ENCODE measurements at regions not wholly inside any gene's neighbourhood (a gene's known extent, or its start where the extent isn't known, plus 50 kb on each side); places are given as distances from the start of the nearest gene placed in this dataset.
"Not testable (repeated sequence)": the region's sequence is repeated elsewhere in the genome, so short reads cannot be mapped to it uniquely, and the experiment has no call there.

DNA sequence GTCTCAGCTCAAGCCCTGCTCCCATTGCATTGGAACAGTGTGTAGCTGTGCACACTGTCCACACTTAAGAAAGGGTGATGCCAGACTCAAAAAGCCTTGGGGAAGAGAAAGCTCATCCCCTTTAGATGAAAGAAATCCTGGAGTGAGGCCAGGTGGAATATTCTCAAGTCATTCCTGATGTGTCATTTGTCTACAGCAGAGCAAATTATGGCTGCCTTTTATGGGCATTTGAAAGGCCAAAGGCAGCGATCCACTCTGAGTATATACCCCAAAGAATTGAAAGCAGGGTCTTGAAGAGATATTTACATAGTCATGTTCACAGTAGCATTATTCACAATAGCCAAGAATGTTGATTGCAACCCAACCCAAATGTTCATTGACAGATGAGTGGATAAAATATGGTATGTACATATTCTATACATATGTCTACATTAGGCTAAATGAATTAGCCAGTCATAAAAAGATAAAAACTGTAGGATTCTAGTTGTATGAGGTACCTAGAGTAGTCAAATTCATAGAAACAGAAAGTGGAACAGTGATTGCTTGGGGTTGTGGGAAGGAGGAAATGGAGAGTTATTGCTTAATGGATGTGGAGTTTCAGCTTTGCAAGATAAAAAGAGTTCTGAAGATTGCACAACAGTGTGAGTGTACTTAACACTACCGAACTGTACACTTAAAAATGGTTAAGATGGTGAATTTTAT is 214.9 kb downstream of the KCNRG start:
- DNase-seq (ENCODE audit: low read depth in 2 of 2): no peak

DNA sequence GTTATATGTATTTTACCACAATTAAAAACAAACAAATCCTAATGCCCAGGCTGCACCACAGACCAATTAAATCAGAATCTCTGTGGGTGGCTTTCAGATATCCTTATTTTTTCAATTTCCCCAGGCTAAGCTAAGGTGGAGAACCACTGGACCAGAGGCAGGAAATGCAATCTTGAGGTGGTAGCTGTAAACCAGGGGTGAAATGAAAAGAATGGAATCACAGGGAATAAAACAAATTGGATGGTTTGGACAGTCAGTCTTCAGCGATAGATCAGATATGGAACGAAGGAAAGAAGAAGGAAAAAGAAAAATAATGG is 215.4 kb downstream of the KCNRG start:
- DNase-seq (ENCODE audit: low read depth in 2 of 2): no peak

DNA sequence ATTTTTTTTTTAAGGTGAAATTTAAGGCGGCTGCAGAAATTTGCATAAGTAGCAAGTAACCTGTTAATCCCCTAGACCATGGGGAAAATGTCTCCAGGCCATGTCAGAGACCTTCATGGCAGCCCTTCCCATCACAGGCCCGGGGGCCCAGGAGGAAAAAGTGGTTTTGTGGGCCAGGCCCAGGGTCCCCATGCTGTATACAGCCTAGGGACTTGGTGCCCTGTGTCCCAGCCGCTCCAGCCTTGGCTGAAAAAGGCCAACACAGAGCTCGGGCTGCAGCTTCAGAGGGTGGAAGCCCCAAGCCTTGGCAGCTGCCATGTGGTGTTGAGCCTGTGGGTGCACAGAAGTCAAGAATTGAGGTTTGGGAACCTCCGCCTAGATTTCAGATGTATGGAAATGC is 218.3 kb downstream of the KCNRG start:
- not testable (repeated sequence) for DNase-seq (ENCODE audit: low read depth in 2 of 2)

DNA sequence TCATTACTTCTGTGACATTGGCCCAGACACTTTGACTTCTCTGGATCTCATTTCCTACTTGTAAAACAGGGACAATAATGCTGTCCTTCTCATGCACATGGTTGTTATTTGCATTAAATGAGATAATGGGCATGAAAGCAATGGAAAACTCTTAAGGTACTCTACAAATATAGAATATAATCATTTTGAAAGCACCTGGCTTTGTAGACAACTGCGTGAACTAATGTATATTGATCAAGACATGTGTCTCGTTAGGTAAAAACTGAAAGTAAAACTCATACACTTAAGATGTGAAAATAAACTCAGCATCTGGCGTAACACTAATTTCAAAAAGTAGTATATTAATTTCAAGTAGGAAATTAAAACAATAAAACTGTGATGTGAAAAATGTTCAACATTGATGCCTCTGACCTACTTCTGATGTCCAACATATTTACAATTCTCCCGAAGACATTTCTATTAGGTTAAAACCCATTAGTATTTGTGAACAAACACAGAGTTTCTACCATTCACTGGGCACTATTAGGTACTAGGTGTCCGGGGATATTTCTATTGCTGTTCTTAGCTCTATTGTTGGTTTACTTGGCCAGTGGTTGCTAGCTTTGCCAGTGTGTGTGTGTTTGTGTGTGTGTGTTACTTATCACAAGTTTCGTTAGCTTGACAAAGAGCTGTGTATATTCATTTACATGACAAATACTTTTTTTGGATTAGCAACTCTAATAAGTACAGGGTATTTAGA is 220.5 kb downstream of the KCNRG start:
- DNase-seq (ENCODE audit: low read depth in 2 of 2): no peak

DNA sequence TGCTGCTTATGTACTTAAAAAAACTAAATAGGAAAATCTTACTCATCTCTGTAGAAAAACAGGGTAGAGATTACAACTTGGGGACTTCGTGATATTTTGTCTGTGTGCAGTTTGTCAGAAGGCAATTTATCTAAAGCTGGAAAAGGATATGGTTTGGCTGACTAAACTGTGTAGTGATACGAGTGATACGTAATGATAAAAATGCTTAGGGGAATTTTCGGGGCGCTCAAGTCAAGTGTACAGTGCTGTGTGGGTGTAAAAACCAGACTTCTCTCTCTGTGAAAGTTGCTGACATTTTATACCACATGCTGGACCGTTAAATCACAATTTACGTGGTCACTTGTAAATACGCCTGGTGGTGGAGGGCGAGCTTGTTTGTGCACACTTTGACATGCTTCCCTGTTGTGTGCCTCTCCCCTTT is 221.7 kb downstream of the KCNRG start:
- DNase-seq (ENCODE audit: low read depth in 2 of 2): no peak

DNA sequence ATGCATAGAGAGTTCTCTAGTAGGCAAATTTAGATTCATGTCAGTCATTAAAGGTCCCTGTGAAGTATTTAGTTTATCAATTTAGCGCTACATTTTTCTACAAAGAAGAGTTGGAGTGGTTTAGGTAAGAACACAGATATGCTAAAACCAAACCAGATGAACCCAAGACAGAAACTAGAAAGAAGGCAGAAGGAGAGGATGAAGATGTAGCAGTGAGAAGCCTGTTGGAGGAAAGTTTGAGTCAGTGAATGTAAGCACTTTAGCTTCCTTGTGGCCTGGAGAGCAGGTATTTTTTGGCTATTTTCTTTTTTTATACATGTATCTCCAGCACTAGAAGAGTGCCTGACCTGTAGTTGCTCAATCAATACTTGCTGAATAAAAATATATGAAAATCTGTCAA is 223.7 kb downstream of the KCNRG start:
- no peak for DNase-seq (ENCODE audit: low read depth in 2 of 2)

DNA sequence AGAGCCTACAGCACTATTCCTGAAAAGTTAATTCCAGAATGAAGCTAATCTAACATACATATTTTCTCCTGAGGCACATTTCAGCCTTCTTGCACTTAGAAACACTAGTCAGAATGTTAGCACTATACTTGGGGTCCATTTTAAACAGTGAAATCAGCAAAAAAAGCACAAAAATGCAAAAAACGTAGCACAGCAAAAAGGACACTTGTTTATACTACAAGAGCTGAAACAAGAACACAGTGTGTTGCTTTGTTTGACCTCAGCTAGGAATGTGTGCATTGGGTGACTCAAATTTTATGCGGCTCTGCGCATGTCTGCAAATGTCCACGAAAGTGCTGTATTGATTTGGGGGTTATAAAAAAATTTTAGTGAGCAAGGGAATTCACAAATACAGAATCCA is 226.2 kb downstream of the KCNRG start:
- DNase-seq (ENCODE audit: low read depth in 2 of 2): no peak

DNA sequence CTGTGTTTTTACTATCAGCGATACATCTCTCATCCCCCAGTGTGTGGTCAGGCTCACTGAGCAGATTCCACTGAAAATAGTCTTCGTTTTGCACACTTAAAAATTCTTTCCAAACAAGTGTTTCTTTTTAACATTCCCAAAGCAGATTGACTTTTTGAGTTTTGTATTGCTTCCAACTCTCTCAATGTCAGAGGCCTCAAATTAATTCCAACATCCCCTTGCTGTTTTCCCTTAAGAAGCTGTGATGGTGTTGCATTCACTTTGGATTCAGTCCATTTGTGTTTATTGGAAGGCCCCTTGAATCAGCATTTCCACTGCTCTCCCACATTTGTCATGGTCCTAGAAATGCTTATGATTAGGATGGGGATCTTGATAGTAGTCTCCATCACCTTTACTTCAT is 228.7 kb downstream of the KCNRG start:
- no peak for DNase-seq (ENCODE audit: low read depth in 2 of 2)

DNA sequence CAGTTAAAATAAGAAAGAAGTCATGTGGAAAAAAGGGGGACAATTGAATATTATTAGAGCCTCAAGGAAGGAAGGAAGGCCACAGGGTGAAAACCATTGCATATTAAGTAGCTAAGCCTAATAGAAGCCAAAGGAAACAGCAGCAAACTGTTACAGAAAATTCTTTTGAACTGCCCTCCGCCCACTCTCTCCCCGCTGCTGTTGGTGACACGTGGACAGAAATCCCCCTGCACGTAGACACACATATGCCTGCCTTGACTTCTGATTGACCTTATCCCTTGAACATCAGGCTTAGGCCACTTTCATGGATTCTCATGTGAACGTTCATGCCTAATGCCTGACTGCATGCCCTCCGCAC is 229.1 kb downstream of the KCNRG start:
- DNase-seq (ENCODE audit: low read depth in 2 of 2): no peak

DNA sequence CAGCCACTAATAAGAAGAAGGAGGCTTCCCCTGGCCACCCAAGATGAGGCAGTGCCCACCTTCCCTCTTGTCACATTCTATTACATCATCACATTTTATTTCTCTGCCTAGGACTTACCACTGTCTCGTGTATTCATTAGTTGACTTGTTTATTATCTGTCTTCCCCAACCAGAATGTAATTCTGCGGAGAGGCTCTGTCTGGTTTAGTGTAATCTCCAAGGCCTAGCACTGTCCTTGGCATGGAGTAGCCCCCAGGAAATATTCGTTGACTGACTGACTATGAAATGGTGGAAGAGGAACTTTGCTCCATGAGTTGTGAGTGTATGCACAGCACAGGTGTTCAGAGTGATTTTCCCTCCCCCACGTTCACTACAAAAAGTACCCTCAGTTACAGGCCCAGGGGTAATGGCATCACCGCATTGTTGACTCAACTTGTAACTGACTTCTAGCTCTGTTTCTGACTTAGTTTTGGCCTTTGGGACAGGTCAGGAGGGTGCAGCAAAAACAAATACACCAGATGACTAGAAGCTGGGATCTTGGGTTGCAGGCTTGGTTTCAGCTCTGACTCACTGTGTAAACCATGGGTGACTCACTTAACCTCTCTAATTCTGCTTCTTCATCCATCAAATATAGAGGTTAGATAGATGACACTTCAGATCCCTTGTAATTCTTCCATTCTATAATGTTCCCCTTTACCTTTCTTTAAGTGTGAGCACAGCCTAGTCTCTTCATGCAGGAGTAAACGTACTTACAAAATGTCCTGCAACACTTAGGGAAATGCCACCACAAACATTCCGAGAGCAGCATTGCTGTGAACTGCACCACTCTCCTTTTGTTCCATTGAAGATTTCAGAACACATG is 229.7 kb downstream of the KCNRG start:
- DNase-seq (ENCODE audit: low read depth in 2 of 2): no peak

DNA sequence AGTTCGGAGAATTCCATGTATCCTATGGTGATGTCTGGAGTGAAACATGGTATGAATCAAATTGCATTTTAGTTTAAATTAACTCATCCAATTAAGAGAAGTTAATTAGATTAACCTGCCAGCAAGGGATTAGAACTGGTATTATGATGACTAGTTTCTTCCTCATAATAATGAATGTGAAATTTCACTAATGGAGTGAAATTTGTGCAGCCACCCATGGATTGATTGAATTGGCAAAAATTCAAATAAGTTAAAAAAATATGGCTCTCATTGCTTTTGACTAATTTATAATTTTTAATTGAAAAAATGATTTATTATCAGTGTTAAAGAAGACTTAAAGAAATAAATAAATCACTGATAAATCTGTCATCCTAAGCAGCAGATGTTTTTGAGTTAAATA is 232.0 kb downstream of the KCNRG start:
- no peak for DNase-seq (ENCODE audit: low read depth in 2 of 2)

DNA sequence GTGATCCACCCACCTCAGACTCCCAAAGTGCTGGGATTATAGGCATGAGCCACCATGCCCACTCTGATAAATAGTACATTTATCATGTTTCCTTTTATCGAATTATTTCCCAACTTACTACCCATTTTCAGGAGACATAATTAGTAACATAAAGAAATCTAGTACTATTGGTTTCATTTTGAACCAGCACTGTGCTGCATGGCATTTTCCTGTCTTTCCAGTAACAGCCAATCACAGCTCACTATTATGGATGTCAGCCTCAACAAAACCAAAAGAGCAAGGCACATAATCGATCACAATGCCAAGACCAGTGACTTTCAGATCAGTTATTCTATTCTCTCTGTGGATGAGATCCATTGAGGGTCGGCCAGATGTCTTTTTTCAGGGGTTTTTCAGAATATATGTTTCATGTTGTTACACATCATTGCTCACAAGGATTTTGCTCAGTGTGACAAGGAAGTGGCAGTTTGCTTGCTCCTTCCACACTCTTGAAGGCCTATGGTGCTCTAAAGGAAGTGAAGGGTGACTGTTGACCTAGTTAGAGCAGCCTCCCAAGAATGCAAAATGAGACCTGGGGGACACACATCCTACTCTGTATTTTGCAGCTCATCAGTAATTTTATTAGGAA is 233.4 kb downstream of the KCNRG start:
- no peak for DNase-seq (ENCODE audit: low read depth in 2 of 2)

DNA sequence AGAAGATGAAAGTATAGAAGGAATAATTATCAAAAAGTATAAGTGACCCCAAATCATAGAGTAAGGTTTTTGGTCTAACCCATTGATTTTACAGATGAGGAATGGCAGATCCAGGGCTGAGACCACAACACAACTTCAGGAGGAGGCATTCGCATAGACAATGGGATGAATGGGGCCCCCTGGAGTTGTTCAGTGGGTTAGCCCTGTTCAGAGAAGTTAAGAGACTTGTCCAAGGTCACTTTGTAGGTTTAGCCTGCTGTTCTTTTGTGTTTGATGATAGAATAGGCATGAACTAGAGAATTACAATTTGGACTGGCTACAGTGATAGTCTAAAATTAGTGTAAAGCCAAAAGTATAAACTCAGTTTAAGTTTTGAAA is 233.9 kb downstream of the KCNRG start:
- DNase-seq (ENCODE audit: low read depth in 2 of 2): no peak

DNA sequence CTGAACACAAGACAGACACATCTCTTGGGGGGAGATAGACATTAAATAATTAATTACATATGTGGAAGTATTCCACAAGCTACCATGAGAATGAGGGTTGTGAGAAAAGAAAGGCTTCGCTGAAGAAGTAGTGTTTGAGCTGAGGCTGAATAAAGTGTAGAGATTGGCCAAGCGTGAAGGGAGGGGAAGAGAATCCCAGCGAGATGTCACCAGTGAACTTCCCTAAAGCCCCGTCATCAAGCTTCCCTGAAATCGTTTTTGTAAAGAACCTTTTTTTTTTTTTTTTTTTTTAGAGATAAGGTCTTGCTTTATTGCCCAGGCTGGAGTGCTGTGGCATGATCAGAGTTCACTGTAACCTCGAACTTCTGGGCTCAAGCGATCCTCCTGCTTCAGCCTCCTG is 235.2 kb downstream of the KCNRG start:
- DNase-seq (ENCODE audit: low read depth in 2 of 2): no peak

DNA sequence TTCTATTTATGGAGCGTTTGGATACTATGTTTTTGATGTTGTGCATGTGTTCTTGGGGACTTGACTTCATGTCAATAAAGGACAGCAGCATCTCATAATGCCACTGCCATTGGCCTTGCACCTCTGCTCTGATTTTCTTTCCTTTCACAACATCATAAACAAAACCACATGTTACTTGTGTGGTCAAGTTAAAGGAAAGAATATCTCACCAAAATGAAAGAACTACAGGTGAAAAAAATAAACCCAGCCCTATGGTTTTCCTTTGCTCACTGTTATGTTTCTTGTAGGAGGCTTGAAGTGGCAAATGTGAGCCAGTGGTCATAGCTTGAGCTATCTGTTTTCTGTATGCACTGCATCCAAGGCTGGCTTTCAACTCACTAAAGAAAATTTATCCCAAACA is 240.4 kb downstream of the KCNRG start:
- DNase-seq (ENCODE audit: low read depth in 2 of 2): no peak

DNA sequence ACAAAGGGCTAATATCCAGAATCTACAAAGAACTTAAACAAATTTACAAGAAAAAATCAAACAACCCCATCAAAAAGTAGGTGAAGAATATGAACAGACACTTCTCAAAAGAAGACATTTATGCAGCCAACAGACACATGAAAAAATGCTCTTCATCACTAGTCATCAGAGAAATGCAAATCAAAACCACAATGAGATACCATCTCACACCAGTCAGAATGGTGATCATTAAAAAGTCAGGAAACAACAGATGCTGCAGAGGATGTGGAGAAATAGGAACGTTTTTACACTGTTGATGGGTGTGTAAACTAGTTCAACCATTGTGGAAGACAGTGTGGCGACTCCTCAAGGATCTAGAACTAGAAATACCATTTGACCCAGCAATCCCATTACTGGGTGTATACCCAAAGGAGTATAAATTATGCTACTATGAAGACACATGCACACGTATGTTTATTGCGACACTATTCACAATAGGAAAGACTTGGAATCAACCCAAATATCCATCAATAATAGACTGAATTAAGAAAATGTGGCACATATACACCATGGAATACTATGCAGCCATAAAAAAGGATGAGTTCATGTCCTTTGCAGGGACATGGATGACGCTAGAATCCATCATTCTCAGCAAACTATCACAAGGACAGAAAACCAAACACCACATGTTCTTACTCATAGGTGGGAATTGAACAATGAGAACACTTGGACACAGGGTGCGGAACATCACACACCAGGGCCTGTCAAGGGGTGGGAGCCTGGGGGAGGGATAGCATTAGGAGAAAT is 241.5 kb downstream of the KCNRG start:
- DNase-seq (ENCODE audit: low read depth in 2 of 2): not testable (repeated sequence)

DNA sequence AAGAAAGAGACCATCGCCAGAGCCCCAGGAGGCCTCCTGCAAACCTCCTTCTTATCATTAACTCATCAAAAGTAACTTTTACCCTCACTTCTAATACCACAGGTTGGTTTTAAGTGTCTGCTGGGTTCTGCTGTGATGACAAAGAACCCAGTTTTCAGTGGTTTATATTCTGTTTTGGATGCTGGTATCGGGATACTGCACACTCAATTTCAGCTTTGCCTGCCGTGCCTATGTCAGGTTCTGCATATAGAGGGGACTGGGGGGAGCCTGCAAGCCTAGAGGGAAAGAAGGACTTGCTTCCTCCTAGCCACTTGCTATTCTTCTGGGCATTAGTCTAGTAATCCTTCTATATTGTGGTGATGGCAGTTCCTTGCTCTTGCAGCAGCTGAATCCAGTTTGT is 242.4 kb downstream of the KCNRG start:
- DNase-seq (ENCODE audit: low read depth in 2 of 2): no peak

DNA sequence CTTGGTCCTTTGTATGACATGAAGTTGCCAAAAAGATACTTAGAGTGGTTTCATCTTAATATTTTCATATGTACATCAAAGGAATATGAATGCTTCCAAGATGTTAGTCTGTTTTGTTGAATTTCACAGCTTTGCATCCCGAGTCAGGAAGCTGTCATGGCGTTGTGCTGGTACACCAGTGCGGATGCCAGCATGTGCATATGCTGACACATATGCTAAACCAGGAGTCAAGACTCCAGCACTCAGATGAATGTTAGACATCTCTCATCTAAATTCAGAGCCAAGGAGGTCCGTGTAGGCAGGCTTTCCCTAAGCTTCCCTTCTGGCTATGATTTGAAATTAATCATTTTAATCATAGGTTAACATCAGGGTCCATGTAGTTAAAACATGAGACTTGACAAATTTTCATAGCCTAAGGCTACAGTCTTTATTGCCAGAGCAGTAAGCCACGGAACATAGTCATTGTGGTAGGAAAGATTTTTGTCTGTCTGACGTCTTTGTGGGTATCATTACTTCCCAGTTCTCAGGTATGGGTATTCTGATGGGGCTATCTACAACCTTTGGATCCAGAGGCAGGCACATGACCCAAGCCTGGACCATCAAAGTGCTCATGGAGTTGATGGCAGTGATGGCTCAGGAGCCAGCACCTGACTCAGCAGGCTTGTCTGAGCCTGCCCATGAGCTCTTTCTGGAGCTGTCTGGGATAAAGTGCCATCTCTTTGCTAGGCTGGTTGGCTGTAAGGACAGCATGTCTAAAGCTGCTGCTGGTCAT is 246.1 kb downstream of the KCNRG start:
- no peak for DNase-seq (ENCODE audit: low read depth in 2 of 2)

DNA sequence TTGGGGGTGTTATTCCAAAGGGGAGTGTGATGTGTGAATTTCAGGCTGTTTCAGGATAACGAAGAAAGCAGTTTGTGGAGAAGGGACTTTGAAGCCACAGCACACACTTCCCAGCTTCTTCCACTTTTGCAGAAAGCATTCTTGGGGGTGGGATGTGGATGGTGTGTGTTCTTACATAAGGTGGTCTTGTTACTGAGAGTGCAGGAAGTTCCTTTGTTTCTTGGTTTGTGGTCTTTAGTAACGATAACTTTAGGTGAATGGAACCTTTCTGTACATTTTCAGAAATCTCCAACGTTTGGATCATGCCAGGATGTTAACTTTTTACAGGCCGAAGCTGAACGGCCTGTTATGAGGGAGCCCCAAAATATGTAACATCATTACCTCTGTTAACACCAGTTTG is 251.8 kb downstream of the KCNRG start:
- no peak for DNase-seq (ENCODE audit: low read depth in 2 of 2)

DNA sequence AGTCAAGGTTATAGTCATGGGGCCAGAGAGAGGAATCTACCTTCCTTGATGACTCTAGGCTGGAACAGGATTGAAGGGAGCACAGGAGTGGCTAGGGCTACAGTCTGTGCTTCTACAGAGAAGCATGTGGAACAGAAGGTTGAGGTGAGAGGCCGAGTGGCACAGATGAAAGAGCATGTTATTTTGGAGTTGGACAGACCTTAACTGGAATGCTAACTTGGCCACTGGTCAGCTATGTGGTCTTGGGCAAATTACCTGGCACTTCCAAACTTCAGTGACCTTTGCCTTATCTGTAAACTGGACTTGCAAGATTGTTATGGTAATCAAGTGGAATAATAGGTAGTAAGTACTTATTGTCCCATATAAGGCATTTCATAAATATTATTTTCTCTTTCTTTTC is 252.7 kb downstream of the KCNRG start:
- no peak for DNase-seq (ENCODE audit: low read depth in 2 of 2)

DNA sequence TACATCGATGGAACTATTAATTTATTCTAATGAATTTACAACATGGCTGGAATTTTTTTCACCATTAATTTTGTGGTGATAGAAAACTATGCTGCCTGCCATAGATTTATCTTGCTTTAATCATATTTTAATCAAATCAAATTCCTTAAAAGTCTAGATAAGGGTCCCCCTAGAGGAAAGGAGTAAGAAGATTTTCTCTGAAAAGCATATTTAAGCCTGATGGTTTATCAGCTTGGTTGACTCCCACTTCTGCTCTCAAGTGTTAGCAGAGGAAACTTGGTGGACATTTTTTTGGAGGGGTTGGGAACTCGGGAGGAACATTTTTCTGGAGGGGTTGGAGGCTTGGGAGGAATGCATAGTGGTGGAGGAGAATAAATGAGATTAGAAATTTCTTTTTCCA is 253.3 kb downstream of the KCNRG start:
- DNase-seq (ENCODE audit: low read depth in 2 of 2): no peak
